Hypothalamus (tissue), 51 donors: ENCODE measurements at regions not wholly inside any gene's neighbourhood (a gene's known extent, or its start where the extent isn't known, plus 50 kb on each side); places are given as distances from the start of the nearest gene placed in this dataset.
A peak's percentile ranks its signal among the peaks of the same experiment; 100 is the strongest.

Experiments
- DNase-seq, 51 donors: peaks; one replicate each; lab custom pipeline; 2025; lab: John Stamatoyannopoulos, UW

DNA sequence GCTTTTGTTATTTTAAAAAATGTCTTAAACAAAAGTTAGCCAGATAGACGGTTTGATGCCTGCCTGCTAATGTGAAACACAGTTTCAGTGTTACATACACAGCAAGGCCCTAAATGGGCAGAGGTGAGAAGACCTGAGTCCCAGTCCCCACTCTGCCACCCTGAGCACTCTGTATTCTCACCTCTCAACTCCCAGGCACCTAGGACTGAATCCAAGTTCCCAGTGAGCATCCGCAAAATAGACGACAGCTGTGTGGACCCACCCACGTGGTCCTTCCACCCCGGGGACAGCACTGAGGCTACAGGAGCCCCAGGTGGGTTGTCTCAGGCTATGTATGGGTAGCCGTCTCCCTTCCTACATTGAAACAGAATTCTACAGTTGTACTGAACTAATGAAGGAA, 111.5 kb downstream of the RPL27A start:
- no peak for DNase-seq

DNA sequence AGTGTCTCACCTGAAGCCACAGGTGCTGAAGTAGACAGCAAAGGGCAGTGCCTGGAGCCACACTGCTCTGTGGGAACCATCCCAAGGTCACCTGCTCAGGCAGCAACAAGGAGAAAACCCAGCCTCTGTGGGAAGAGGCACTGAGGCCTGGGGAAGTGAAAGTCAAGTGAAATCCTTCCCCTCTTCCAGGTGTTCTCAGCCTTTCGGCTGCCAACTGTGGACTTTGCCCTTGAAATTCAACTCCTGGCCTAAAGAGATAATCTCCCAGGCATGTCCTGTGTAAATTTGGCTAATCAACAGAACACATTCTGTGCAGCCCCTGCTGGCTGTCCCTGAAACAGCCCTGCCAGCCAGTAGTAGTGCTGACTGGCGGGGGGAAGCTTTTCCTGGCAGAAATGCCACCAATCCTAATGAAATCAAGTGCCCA, 112.1 kb downstream of the RPL27A start:
- no peak for DNase-seq

DNA sequence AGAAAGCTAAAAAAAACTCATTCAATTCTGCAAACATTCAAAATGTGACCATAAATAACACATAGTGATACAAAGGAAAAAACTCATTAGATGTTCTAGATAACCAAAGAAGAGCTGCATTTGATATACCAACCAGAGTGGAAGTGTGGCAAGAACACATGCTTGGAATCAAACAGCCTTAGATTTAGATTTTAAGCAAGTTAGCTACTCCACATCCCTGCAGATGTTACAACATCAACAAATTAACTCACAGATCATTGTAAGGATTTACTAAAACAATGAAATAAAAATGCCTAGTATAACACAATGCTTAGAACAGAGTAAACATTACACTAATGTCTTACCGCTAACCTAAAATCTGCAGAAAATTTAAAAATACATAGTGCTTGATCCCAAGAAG, 114.0 kb upstream of the AKIP1 start:
- DNase-seq = no peak

DNA sequence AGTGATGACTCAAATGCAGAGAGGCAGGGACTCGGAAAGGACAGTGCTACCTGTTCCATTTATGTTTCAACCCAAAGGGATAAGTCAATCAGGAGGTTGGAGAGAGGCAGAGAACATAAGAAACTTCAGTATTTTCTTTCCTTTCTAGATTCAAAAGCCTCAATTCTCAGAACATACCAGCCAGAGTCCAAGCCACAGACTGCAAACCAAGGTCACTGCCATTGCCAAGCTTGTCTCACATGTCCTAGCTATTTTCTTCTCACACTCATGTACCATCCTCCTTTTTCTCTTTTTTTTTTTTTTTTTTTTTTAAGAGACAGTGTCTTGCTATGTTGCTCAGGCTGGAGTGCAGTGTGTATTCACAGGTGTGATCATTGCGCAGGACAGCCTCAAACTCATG, 111.7 kb upstream of the AKIP1 start:
- DNase-seq = no peak

DNA sequence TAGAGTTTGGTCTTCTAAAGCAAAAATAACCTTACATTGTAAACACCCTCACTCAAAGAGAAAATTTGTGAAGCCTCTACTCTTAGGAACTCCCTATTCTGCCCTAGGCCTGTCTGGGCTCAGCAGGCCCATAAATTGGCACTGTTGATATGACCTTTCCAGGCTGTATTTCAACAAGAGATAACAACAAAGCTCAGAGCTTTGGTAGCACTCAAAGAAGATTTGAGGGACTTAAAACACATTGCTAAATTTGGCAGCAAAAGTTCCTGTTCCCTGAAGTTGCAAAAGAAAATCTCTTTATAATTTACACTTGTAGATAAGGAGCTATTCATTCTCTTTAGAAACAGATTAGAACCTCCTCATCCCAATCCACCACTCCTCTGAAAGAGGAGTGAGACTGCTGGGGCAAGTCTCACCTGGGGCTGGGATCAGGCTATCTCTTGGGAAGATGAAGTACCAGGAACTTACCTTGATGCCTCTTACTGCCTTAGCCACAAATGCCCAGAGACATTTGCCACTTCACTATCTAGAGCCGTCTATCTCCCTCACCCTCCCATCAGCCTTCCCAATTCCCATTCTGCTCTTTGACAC, 110.4 kb upstream of the AKIP1 start:
- DNase-seq = no peak

DNA sequence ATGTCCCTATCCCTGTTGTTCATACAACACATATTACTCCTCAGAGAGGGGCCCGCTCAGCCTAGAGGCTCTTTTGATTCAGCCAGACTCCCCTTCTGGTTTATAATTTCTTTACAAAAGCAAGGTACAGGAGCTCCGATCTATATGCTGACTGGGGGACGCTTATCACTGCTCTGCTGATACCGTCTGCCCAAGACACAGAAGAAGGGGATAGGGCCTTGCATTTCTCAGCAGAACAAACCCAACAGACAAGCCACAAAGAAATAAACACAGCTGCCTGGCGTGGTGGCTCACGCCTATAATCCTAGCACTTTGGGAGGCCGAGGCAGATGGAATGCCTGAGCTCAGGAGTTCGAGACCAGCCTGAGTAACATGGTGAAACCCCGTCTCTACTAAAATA, 109.9 kb upstream of the AKIP1 start:
- no peak for DNase-seq

DNA sequence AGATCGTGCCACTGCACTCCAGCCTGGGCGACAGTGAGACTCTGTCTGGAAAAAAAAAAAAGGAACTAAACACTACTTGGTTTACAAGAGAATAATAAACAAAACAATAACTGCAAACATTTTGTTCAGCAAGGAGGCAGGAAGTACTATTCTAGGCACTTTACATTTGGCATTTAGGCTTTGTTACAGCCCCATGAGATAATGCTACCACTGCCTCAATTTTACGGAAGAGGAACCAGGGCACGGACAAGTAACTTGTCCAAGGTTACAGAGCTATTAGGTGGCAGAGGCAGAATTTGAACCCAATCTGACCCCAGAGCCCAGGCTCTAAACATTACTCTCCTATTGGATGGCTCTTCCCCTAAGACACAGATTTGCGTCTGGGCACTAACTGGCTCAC, 108.7 kb upstream of the AKIP1 start:
- DNase-seq = no peak

DNA sequence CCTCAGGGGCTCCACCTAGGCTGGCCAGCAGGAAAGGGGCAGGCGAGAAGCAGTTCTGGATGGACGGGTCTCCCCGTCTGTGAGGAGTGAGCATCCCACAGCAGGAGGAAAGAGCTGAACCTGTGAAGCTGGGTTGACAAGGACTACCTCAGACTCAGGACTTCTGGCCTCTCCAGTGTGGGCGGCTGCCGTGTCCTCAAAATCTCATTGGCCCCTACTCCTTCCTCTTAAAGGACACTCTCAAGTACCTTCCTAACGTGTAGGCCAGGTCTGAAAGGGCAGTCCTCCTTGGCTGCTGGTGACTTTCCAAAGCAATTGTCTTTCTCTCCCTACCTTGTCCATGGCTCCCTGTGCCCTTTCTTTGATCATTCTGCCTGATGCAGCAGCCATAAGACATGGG, 107.0 kb upstream of the AKIP1 start:
- DNase-seq = no peak

DNA sequence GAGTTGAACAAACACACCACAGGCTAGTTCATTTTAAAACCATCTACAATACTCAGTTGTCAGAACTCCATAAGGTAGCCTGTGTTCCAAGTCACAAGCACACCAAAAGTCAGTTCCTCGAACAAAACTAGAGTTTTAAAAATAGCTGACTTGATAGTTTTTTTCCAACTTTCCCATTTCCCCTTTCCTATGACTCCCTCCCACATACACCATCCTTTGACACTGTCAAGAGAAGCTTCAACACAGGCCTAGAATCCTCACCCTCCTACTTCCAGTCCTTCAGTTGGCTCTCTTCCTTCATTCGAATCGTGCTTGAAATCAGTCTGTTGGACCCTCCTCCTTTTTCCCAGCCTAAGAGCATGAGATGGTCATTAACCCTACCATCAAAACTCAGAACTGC, 105.7 kb upstream of the AKIP1 start:
- no peak for DNase-seq

DNA sequence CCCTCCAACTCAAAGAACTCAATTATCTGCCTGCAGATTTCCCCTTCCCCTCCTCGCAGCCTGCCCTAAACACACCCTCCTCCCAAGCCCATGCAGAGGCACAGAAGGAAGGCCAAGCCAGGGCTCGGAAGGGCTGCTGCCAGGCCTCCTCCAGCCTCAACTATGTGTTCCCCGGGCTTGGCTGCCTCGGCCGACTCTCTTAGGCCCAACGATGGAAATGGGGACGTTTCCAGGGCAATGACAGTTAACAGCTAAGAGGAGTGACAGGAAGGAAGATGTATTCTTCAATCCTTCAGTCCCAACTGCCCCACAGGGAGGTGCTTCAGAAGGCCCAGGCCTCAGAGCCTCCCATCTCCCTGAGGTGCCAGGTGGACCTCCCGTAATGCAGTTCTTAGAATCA, 104.0 kb upstream of the AKIP1 start:
- peak in 8 of 51 donors; percentile 9 to 32 (median 24) for DNase-seq

DNA sequence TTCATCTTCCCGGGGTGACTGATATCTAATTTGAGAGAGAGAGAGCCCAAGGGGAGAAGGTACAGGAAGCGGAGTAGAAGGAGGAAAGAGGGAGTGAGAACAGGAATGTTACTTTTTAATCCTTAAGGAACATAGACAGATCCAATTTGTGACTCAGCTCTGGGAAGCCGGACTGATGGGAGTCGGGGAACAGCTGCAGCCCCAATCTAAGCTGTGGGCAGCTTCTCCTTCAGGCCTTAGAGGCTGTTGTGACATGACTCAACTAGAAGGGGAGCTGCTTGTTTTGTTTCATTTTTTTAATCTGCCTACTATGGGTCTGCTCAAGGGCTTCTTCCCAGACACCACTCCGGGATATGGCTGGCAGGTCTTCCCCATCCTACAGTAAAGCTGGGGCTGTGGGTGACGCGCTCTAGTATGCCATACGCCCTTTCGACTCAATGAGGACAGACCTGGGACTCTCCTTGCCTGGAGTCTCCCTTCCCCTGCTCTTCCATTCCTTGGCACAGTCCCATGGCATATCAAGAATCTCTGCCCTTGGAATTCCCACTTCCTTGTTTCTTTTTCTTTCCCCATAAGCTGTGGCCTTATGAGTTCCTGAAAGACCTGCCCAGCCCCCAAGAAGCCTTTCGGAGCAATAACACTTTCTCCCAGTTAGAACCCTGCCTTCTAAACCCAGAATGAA, 103.3 kb upstream of the AKIP1 start:
- DNase-seq = peak in 1 of 51 donors; percentile 48

DNA sequence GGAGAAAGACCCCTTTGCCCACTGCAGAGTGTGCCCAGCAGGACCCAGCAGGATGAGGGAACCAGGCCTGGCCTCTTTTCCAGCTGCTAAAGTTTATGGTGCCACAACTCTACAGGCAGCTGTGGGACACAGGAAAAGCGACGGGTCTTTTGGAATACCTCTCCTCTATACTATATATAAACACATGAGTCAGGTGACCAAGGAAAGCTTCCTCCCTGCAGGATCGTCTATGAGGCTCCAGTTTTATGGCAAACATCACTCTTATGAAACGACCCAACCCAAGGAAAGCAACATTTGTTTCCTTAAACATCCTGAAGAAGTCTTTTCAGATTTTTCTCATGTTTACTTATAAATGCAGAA, 102.8 kb upstream of the AKIP1 start:
- DNase-seq = no peak

DNA sequence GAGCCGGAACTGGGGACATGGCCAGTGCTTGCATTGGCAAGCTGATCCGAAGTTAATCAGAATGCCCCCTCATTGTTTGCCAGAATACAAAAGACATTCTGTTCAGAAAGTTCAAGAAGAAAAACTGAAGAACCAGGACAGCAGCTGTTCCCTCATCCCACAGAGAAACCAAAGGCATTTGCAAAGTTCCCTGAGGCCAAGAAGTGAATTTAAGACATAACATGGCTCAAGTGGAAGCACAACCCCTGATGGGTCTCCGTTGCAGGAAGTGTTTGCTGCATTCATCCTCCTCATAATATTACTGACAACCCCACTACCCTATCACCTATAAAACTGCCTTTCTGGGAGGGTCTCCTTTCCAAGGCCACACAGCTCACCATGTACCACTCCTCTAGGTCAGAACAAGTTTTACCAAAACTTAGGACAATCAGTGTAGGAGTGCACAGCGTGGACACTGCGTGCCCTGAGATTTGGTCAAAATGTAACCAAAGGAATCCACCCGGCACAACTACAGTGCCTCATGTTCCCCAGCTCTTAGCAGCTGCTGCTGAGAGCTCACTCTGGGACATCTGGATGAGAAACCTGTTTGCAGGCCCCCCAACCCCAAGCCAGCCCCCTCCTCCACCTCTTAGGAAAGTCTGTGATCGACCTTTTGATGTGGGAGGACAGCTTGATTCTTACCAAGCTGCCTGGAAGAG, 101.6 kb upstream of the AKIP1 start:
- peak in 1 of 51 donors; percentile 31 for DNase-seq

DNA sequence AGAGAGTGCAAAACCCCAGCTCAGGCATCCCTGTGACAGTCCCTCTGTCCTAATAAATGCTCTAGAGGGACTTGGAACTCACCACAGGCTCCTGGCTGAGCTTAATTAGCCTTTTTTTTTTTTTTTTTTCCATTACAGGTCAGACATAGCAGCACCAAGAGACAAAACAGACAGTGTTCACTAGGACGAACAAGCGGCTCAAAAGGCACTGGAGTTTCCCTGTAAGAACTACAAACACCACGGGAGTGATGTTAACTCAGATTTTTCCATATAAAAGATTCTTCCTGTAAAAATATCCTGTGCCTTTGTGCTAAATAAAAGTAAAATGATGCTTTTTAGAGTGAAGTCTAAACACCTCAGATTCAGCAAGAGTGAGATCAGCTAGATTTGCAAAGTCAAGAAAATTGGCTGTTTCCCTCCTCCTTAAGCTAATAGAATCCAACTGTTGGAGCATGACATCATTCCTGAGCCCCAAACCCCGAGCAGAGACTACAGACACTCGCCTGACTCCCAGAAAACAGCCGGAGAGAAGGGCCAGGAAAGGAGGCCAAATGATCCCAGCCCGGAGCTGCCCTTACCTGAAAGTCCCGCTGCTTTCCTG, 101.0 kb upstream of the AKIP1 start:
- peak in 4 of 51 donors; percentile 17 to 83 (median 44) for DNase-seq

DNA sequence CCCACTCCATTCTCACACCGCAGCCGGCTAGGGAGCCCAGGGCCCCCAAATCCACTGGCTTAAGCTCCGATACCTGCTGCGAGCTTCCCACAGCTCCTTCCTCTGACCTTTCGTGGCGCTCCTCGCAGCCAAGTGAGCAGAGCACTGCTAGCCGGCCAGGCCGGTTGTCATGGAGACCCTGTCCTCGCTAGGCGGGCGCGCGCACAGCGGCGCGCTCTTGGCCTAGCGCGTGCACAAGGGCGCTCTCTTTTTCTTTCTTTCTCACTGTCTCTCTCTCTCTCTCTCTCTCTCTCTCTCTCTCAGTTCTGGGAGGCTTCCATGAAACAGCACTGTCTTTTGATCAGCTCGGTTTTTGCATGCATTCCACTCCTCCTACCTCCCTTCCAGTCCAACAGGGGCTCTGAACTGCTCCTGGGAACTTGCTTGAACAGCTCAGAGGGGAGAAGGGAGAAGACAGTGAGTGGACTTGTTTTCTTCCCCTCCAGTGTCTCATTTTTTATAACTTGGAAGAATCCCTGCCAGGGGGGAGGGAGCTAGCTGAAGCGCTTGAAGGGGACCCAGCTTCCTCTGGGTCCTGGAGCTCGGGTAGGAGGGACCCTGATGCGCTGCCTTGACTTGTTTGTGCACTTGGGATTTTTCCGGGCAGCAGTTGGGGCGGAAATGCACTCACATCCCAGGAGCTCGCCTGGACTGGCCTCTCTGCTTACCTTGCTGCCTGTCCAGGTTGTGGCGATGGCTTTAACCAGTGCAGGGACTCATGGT, 100.3 kb upstream of the AKIP1 start:
- DNase-seq = peak in 49 of 51 donors; percentile 33 to 87 (median 75)

DNA sequence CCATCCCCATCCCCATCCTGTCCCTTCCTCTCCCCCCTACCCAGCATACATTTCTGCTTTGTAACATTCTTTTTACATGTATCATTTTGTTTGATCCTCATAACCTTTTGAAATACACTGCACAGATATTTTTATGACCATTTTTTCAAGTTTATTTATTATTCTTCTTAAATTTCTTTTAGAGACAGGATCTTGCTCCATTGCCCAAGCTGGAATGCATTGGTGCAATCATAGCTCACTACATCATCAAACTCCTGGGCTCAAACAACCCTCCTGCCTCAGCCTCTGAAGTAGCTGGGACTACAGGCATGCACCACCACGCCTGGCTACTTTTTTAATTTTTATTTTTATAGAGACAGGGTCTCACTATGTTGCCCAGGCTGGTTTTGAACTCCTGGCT, 99.4 kb upstream of the AKIP1 start:
- no peak for DNase-seq

DNA sequence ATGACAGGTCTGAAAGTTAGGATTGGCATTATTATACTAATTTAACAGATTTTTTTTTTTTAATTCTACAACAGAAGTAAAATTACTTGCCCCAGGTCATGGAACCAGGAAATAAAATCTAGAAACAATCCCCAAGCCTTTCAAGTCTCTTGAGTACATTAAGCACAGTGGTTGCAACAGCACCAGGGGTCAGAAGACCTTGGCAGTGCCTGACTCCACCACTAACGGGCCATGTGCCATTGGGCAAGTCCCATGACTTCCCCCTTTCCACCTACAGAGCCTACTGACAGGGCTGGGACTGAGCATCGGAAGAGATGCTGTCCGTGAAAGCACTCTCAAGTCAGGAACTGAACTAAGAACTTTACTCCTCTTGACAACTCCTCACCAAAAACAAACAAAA, 98.6 kb upstream of the AKIP1 start:
- DNase-seq = peak in 9 of 51 donors; percentile 14 to 29 (median 21)

DNA sequence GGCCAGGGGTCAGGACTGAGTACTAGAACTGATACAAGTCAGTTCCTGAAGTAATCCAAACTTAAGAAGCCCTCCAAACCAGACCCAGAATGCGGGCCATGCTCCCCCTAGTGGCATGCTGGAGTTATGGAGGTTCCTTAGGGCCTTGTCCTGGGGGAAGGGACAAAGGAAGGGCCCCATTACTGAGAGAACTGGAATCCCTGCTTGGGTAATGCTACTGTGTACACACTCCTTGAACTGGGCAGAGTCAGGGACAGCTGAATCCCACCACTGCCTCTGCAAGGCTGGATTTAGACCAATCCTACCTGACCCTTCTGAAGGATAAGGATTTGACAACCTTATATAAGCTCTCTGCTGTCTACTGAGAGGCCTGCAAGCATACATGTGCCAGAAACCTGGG, 97.3 kb upstream of the AKIP1 start:
- peak in 32 of 51 donors; percentile 8 to 71 (median 44) for DNase-seq

DNA sequence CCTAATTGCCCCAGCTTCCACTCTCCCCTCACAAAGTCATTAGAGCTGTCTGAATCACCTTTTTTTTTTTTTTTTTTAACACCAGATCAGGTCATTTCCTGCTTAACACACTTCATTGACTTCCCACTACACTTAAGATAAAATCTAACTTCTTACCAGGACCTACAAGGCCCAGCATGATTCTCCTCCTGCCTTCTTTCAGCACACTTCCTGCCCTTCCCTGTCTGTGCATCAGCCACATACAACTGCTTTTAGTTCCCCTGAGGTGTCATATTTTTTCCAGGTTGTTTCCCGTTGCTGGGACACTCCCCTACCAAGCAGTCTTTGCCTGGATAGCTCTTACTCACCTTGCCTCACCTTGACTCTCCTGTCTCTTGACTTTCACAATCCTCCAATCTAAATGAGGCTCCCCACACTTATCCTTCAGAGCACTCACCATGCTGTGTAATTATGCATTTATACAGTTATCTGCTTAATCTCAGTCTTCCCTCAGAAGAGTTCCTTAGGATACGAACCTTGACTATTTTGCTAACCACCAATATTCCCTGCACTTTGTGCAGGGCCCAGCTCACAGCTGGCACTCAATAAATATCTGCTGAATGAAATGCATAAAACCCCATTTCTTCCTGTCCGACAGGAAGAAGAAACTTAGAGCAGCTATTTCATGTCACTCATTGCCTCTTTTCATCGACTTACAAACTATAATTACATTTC, 96.6 kb upstream of the AKIP1 start:
- DNase-seq = no peak

DNA sequence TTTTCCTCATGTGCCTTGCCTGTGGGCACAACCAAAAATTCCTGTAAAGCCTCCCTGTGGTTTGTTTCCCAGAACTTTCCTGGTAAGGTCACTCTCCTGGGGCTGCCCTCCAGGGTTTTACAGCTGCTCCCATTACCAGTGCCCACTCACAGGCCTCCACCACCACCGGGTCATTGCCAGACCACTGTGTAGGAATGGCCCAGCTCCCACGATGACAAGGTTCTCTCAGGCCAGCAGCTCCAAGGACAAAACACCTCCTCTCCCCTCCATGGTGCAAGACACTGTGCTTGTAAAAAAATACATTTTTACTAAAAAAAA, 96.1 kb upstream of the AKIP1 start:
- DNase-seq = no peak

DNA sequence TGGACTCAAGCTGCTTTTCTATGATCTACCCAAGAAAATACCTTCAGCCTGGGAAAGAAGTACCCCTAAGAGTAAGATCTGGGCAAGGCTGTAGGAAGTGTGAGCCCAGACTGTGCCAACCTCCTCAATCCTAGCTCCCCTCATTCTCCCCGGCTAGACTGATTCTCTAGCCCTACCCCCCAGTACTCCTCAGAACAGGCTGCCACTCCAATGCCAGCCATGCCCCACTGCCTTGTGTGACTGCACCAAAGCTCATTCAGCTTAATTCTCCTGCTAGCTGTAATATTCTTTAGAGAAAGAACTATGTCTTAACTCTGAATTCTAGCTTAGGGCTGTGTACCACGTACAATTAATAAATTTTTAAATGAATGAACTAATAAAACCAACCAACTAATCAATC, 92.6 kb upstream of the AKIP1 start:
- DNase-seq = no peak
